Neural cell (in vitro differentiated cells): ENCODE measurements at regions not wholly inside any gene's neighbourhood (a gene's known extent, or its start where the extent isn't known, plus 50 kb on each side); places are given as distances from the start of the nearest gene placed in this dataset.

Experiments used
- H2AFZ ChIP-seq: fragments of 200-600, 300-800 bp; sonication (generic), shearing (Covaris generic); 2 replicates; pipeline ENCODE4 v1.6.0; 2014; ENCODE audit warnings: low read depth, mild to moderate bottlenecking, antibody characterized with exemption, low read length, moderate library complexity
- H3F3A ChIP-seq: fragments of 200-600 bp; shearing (Covaris generic); 2 replicates; pipeline ENCODE4 v1.6.1; 2016; ENCODE audit warnings: mild to moderate bottlenecking, moderate library complexity, mixed read lengths, antibody characterized with exemption, low read length; ENCODE audit not compliant: insufficient read depth, poor library complexity, severe bottlenecking
- H3K27ac ChIP-seq: fragments of 200-600, 300-800 bp; sonication (generic), shearing (Covaris generic); 2 replicates; pipeline ENCODE4 v1.5.1; 2014; ENCODE audit warnings: mild to moderate bottlenecking, low read length, moderate library complexity
- H3K27me3 ChIP-seq: fragments of 300-800, 200-600 bp; sonication (generic), shearing (Covaris generic); 2 replicates; pipeline ENCODE4 v1.6.0; 2014; ENCODE audit warnings: mild to moderate bottlenecking, low read depth, low read length, moderate library complexity; ENCODE audit not compliant: insufficient read depth
- H3K36me3 ChIP-seq: fragments of 300-800, 200-600 bp; sonication (generic), shearing (Covaris generic); 2 replicates; pipeline ENCODE4 v1.5.1; 2014; ENCODE audit warnings: mild to moderate bottlenecking, antibody characterized with exemption, low read length, moderate library complexity; ENCODE audit not compliant: insufficient read depth
- H3K4me2 ChIP-seq: fragments of 300-800, 200-600 bp; sonication (generic), shearing (Covaris generic); 2 replicates; pipeline ENCODE4 v1.6.0; 2014; ENCODE audit warnings: mild to moderate bottlenecking, low read length
- H3K4me3 ChIP-seq: fragments of 300-800, 200-600 bp; sonication (generic), shearing (Covaris generic); 2 replicates; pipeline ENCODE4 v1.5.1; 2014; ENCODE audit warnings: mild to moderate bottlenecking, low read length, moderate library complexity
- H3K79me2 ChIP-seq: fragments of 200-600 bp; shearing (Covaris generic); replicated peaks from 2 replicates; pipeline ENCODE4 v1.6.0; 2014; ENCODE audit warnings: mild to moderate bottlenecking, low read length, moderate library complexity; ENCODE audit not compliant: insufficient read depth
- H3K9ac ChIP-seq: fragments of 300-800, 200-600 bp; sonication (generic), shearing (Covaris generic); 2 replicates; pipeline ENCODE4 v1.6.1; 2016; ENCODE audit warnings: mild to moderate bottlenecking, low read length, mixed read lengths
- H3K9me2 ChIP-seq: fragments of 200-600 bp; shearing (Covaris generic); 2 replicates; pipeline ENCODE4 v1.6.1; 2016; ENCODE audit warnings: mild to moderate bottlenecking, low read length, mixed read lengths; ENCODE audit not compliant: insufficient read depth
- H3K9me3 ChIP-seq: fragments of 200-600, 300-800 bp; sonication (generic), shearing (Covaris generic); 2 replicates; pipeline ENCODE4 v1.6.1; 2016; ENCODE audit warnings: mild to moderate bottlenecking, mixed run types, low read length, moderate library complexity, mixed read lengths
- H4K20me1 ChIP-seq: fragments of 200-600 bp; shearing (Covaris generic); 2 replicates; pipeline ENCODE4 v1.6.1; 2016; ENCODE audit warnings: mild to moderate bottlenecking, mixed run types; ENCODE audit not compliant: insufficient read depth
- CTCF ChIP-seq: fragments of 450-650 bp; IDR thresholded peaks from 2 replicates; pipeline ENCODE4 v1.5.1; 2014; ENCODE audit warnings: antibody characterized with exemption, mild to moderate bottlenecking, moderate library complexity; ENCODE audit not compliant: poor library complexity, severe bottlenecking
- EP300 ChIP-seq: fragments of 450-650 bp; conservative IDR thresholded peaks from 2 replicates; pipeline ENCODE4 v1.6.1; 2014; ENCODE audit warnings: antibody characterized with exemption, mild to moderate bottlenecking, moderate library complexity; ENCODE audit not compliant: poor library complexity, severe bottlenecking
- EZH2 ChIP-seq: fragments of 200-600, 300-800 bp; shearing (Covaris generic), sonication (generic); IDR thresholded peaks from 2 replicates; pipeline ENCODE4 v1.6.1; 2014; ENCODE audit warnings: antibody characterized with exemption, low read length, borderline replicate concordance, mild to moderate bottlenecking; ENCODE audit not compliant: insufficient read depth, poor library complexity, severe bottlenecking
- MXI1 ChIP-seq: fragments of 450-650 bp; conservative IDR thresholded peaks from 2 replicates; pipeline ENCODE4 v1.6.1; 2014; ENCODE audit warnings: antibody characterized with exemption, mild to moderate bottlenecking; ENCODE audit not compliant: poor library complexity, severe bottlenecking
- POLR2AphosphoS5 ChIP-seq: IDR thresholded peaks from 2 replicates; pipeline ENCODE4 v1.6.1; 2012
- RAD21 ChIP-seq: fragments of 450-650 bp; conservative IDR thresholded peaks from 2 replicates; pipeline ENCODE4 v1.6.1; 2014; ENCODE audit warnings: antibody characterized with exemption, mild to moderate bottlenecking, moderate library complexity
- REST ChIP-seq: IDR thresholded peaks from 2 replicates; pipeline ENCODE4 v1.6.1; 2012; ENCODE audit warnings: borderline replicate concordance
- SMC3 ChIP-seq: fragments of 450-650 bp; conservative IDR thresholded peaks from 2 replicates; pipeline ENCODE4 v1.6.1; 2014; ENCODE audit warnings: antibody characterized with exemption, mild to moderate bottlenecking, moderate library complexity; ENCODE audit not compliant: poor library complexity
- TAF1 ChIP-seq: IDR thresholded peaks from 2 replicates; pipeline ENCODE4 v1.6.1; 2012; ENCODE audit warnings: low read depth

- no peaks in the 10 kb centered on the region for H3K79me2 ChIP-seq
- no peak overlapping the region for H3K4me3 ChIP-seq
- no peaks in the 10 kb centered on the region for H3K9me2 ChIP-seq
- no peaks in the 10 kb centered on the region for H3K36me3 ChIP-seq
- H3K9me3 ChIP-seq = no peaks in the 10 kb centered on the region
- H4K20me1 ChIP-seq = no peaks in the 10 kb centered on the region
- H3K27me3 ChIP-seq = no peaks in the 10 kb centered on the region
- TF ChIP-seq CTCF (no peak), REST (no peak), RAD21 (no peak), SMC3 (no peak), POLR2AphosphoS5 (no peak), TAF1 (no peak), EP300 (no peak), EZH2 (no peak), MXI1 (no peak)
- H3K27ac ChIP-seq = no peak overlapping the region
- H3K9ac ChIP-seq = no peak overlapping the region
- no peaks in the 10 kb centered on the region for H3F3A ChIP-seq
- H2AFZ ChIP-seq = no peak overlapping the region
- H3K4me2 ChIP-seq = no peak overlapping the region
Observed at GRCh38 chr10:111650088-111650487, 533.5 kb downstream of the GPAM start.

GRCh38 chr10:111656066-111656465 lies 527.5 kb downstream of the GPAM start:
- H2AFZ ChIP-seq = no peak overlapping the region
- no peaks in the 10 kb centered on the region for H4K20me1 ChIP-seq
- TF ChIP-seq EZH2 (no peak), POLR2AphosphoS5 (no peak), SMC3 (no peak), REST (no peak), RAD21 (no peak), MXI1 (no peak), EP300 (no peak), TAF1 (no peak), CTCF (no peak)
- no peaks in the 10 kb centered on the region for H3F3A ChIP-seq
- H3K4me2 ChIP-seq = no peak overlapping the region
- no peak overlapping the region for H3K4me3 ChIP-seq
- H3K9me3 ChIP-seq = no peaks in the 10 kb centered on the region
- H3K79me2 ChIP-seq = no peaks in the 10 kb centered on the region
- no peaks in the 10 kb centered on the region for H3K36me3 ChIP-seq
- H3K9ac ChIP-seq = no peak overlapping the region
- no peaks in the 10 kb centered on the region for H3K27me3 ChIP-seq
- H3K9me2 ChIP-seq = no peaks in the 10 kb centered on the region
- H3K27ac ChIP-seq = no peak overlapping the region
